ENCODE measurements at regions not wholly inside any gene's neighbourhood (a gene's known extent, or its start where the extent isn't known, plus 50 kb on each side); places are given as distances from the start of the nearest gene placed in this dataset.

DNA sequence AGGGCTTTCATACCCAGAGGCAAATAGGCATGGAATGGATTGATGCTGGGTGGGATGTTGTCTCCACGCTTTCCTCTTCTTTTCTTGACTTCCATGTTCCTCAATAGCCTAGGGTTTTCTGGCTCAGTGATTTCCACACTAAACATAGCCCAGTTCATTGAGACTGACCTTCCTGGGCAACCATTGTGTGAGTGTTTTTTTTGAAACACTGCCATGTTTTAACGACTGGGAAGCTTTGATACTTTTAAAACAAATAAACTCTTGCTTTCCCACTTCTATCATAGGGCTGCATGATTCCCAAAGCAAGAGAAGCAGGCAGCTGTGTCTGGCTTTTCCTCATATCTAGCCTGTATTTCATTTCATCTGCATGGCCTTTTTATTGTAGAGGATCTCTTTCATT, 775.9 kb upstream of the TSPY4 start:
- no peaks in the 10 kb centered on the region for H3K27me3 ChIP-seq
- TF ChIP-seq POLR2A (IDR thresholded peaks at IDR 0.05) (no peak), CTCF (IDR thresholded peaks at IDR 0.05) (no peak), EP300 (IDR thresholded peaks at IDR 0.05) (no peak)
- 26% methylated on average over 2 of the region's 2 CpGs; no CpG with 5 or more reads in 1 of the 2 donors for WGBS, 2 donors
- H3K4me1 ChIP-seq, result no peaks in the 10 kb centered on the region
- H3K27ac ChIP-seq, result no peak overlapping the region
- no peak for DNase-seq (ENCODE audit: low spot score in 2 of 2)
- no peaks in the 10 kb centered on the region for H3K9me3 ChIP-seq
- no peak overlapping the region for H3K4me3 ChIP-seq
- no peaks in the 10 kb centered on the region for H3K36me3 ChIP-seq

- H3K27me3 ChIP-seq, result no peaks in the 10 kb centered on the region
- no peak for DNase-seq (ENCODE audit: low spot score in 2 of 2)
- no peaks in the 10 kb centered on the region for H3K9me3 ChIP-seq
- H3K27ac ChIP-seq, result no peak overlapping the region
- 81% methylated on average over 4 of the region's 8 CpGs; no CpG with 5 or more reads in 1 of the 2 donors for WGBS, 2 donors
- TF ChIP-seq POLR2A (IDR thresholded peaks at IDR 0.05), result no peak
- TF ChIP-seq CTCF (IDR thresholded peaks at IDR 0.05), result no peak
- no peak for TF ChIP-seq EP300 (IDR thresholded peaks at IDR 0.05)
- H3K4me1 ChIP-seq, result no peaks in the 10 kb centered on the region
- H3K4me3 ChIP-seq, result no peak overlapping the region
- H3K36me3 ChIP-seq, result no peaks in the 10 kb centered on the region
Measured at GRCh38 chrY:8562456-8563090, 774.7 kb upstream of the TSPY4 start.

DNA sequence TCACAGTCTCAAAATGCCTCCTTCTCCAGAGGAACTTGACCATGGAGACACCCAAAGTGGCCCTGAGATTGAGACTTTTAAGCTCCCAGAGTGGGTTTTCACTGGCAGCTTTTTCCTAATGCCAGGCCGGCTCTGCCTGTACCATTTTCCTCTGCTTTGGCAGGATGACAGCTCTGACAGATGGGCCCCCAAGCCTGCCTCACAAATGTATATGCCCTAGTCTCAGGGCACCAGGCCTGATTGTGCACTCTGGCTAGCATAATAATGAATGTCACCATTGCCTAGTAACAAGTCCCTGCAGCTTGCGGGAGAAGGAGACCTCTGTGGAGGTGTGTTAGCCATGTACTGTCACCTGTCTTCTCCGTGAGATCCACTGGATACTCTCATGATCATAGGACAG, 772.8 kb upstream of the TSPY4 start:
- no peaks in the 10 kb centered on the region for H3K4me1 ChIP-seq
- TF ChIP-seq POLR2A (IDR thresholded peaks at IDR 0.05) (no peak), CTCF (IDR thresholded peaks at IDR 0.05) (no peak), EP300 (IDR thresholded peaks at IDR 0.05) (no peak)
- H3K36me3 ChIP-seq, result no peaks in the 10 kb centered on the region
- H3K27me3 ChIP-seq, result no peaks in the 10 kb centered on the region
- DNase-seq (ENCODE audit: low spot score in 2 of 2), result no peak
- no peaks in the 10 kb centered on the region for H3K9me3 ChIP-seq
- no peak overlapping the region for H3K27ac ChIP-seq
- WGBS, 2 donors, result 71% methylated on average over 2 of the region's 3 CpGs; no CpG with 5 or more reads in 1 of the 2 donors
- no peak overlapping the region for H3K4me3 ChIP-seq

GRCh38 chrY:8566198-8566597, 771.1 kb upstream of the TSPY4 start:
- no peak overlapping the region for H3K4me3 ChIP-seq
- no peaks in the 10 kb centered on the region for H3K9me3 ChIP-seq
- H3K4me1 ChIP-seq, result no peaks in the 10 kb centered on the region
- WGBS, 2 donors, result 54% methylated on average over 2 of the region's 2 CpGs; no CpG with 5 or more reads in 1 of the 2 donors
- no peak for DNase-seq (ENCODE audit: low spot score in 2 of 2)
- TF ChIP-seq POLR2A (IDR thresholded peaks at IDR 0.05) (no peak), EP300 (IDR thresholded peaks at IDR 0.05) (no peak), CTCF (IDR thresholded peaks at IDR 0.05) (no peak)
- H3K27ac ChIP-seq, result no peak overlapping the region
- H3K36me3 ChIP-seq, result no peaks in the 10 kb centered on the region
- no peaks in the 10 kb centered on the region for H3K27me3 ChIP-seq

- Histone ChIP-seq H3K27ac (no peak overlapping the region), H3K27me3 (no peaks in the 10 kb centered on the region), H3K9me3 (no peaks in the 10 kb centered on the region), H3K36me3 (no peaks in the 10 kb centered on the region), H3K4me1 (no peaks in the 10 kb centered on the region), H3K4me3 (no peak overlapping the region)
- TF ChIP-seq EP300 (IDR thresholded peaks at IDR 0.05) (no peak), CTCF (IDR thresholded peaks at IDR 0.05) (no peak), POLR2A (IDR thresholded peaks at IDR 0.05) (no peak)
- no peak for DNase-seq (ENCODE audit: low spot score in 2 of 2)
Measured at GRCh38 chrY:8570384-8570783, 766.9 kb upstream of the TSPY4 start.

Measured in tibial nerve (tissue), 4 donors.